Epithelial cell of proximal tubule (primary cell): ENCODE measurements at regions not wholly inside any gene's neighbourhood (a gene's known extent, or its start where the extent isn't known, plus 50 kb on each side); places are given as distances from the start of the nearest gene placed in this dataset.
A peak's percentile ranks its signal among the peaks of the same experiment; 100 is the strongest.

Experiments used
- DNase-seq: peaks from one replicate; pipeline ENCODE4 v3.0.0-alpha.2; 2011; ENCODE audit warnings: low read depth
- H3K4me3 ChIP-seq: 2 replicates; pipeline ENCODE4 v1.5.1; 2011; ENCODE audit warnings: low read depth, mild to moderate bottlenecking, low read length
- TF ChIP-seq, protein P1 (sequence below): conservative IDR thresholded peaks from 2 replicates; pipeline ENCODE4 v1.5.1; 2012; ENCODE audit warnings: low read depth, mild to moderate bottlenecking, low read length

DNA sequence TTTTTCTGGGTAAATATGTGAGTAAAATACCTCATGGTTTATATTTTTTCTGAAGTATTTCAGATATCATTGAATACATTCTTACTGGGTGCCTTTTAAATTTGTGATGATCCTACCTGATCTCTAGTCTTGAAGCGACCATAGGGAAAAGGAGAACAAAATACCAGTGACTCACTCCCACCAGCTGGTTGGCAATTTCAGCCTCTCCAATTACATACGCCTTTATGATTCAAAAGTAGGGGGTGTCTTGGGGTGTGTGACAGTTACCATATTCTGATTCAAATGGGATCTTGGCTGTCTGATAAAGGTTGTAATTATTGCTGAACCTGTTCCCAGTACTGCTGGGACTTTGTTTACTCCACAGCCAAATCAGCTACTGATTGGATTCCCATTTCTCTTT lies 175.9 kb upstream of the NXPH2 start:
- DNase-seq, result no peak
- H3K4me3 ChIP-seq, result no peak overlapping the region
- TF ChIP-seq, protein P1, sequence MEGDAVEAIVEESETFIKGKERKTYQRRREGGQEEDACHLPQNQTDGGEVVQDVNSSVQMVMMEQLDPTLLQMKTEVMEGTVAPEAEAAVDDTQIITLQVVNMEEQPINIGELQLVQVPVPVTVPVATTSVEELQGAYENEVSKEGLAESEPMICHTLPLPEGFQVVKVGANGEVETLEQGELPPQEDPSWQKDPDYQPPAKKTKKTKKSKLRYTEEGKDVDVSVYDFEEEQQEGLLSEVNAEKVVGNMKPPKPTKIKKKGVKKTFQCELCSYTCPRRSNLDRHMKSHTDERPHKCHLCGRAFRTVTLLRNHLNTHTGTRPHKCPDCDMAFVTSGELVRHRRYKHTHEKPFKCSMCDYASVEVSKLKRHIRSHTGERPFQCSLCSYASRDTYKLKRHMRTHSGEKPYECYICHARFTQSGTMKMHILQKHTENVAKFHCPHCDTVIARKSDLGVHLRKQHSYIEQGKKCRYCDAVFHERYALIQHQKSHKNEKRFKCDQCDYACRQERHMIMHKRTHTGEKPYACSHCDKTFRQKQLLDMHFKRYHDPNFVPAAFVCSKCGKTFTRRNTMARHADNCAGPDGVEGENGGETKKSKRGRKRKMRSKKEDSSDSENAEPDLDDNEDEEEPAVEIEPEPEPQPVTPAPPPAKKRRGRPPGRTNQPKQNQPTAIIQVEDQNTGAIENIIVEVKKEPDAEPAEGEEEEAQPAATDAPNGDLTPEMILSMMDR, result no peak

DNA sequence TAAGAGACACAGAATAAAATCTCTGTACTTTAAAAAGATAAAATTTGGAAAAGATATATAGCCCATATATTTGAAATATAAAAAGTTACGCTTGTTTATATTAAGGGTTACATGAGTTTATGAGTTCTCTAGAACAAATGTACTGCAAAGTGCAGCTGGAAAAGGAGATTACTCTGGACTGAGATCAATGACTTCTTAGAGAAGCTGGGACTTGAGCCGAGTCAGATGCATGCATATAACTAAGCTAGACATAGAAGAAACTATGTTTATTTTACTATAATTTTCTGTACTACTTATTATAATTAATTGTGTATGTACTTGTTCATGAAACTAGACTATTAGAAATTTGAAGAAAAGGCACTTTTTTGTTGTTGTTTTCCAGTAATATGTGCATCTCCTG lies 170.3 kb upstream of the NXPH2 start:
- no peak overlapping the region for H3K4me3 ChIP-seq
- TF ChIP-seq, protein P1, result no peak
- no peak for DNase-seq

DNA sequence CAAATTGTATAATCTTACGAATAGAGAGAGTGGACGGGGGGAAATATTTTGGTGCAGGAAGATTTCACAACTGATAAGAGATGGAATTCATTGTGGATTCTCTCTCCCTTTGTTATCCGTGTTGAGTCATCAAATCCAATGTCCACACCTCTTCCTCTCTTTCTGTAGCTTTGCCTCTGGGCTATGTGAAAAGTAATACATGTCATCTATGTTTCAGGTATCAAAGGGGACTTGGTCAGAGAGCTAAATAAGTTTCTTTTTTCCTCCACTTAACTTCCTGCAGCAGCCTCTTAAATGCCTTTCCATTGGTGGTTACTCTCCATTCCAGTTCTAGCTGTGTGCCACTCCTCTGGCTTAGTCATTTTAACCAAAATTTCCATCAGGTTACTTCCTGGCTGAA lies 169.3 kb upstream of the NXPH2 start:
- TF ChIP-seq, protein P1, result no peak
- DNase-seq, result no peak
- no peak overlapping the region for H3K4me3 ChIP-seq

DNA sequence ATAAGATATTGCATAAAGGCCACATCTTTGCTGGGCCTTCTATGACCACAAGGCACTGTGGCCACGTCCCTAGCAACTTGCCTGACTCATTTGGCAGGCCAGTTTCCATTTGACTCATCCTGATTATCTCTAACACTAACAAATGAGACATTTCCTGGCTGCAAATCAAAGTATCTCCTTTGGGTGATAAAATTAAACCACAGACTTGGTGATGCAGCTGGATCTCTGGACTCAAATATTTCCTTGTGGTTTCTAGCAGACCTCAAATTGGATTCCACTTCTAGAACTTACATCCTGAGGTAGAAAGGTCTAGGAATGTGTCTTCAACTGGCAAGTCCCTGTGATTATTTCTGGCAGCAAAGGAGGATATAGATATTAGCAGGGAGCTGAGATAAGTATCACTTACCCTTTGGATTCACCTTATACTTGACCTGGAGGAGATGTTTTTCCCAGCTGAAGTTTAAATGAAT lies 167.9 kb upstream of the NXPH2 start:
- TF ChIP-seq, protein P1, result no peak
- peak; percentile 96 for DNase-seq

DNA sequence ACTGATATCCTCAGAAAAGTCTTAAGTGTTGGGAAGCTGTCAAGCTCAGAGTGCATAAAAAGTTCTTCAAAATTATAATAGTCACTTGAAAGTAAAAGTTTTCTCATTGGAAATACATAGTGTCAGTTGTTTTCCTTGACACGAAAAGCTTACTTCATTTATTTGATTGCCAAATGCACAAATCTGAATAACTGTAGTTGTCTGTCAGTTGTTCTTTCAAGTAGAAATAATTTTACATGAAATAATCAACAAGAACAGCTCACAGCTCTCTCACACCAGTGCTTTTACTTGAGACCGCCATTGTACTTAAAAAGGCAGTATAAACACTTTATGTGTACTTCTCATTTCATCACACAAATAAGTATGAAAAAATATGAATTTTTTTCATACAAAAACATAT lies 163.3 kb upstream of the NXPH2 start:
- TF ChIP-seq, protein P1, result no peak
- no peak for DNase-seq
- no peak overlapping the region for H3K4me3 ChIP-seq

More for the DNA sequence above, 167.9 kb upstream of the NXPH2 start:
- H3K4me3 ChIP-seq, result no peak overlapping the region

DNA sequence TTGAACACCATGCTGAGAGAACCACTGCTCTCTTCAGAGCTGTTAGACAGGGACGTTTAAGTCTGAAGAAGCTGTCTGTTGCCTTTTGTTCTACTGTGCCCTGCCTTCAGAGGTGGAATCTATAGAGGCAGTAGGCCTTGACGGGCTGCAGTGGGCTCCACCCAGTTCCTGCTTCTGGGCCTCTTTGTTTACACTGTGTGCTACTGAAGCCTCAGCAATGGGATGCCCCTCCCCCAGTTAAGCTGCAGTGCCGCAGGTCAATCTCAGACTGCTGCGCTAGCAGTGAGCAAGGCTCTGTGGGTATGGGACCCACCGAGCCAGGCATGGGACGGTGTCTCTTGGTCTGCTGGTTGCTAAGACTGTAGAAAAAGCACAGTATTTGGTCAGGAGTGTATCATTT lies 162.3 kb upstream of the NXPH2 start:
- H3K4me3 ChIP-seq, result no peak overlapping the region
- TF ChIP-seq, protein P1, result no peak
- no peak for DNase-seq

DNA sequence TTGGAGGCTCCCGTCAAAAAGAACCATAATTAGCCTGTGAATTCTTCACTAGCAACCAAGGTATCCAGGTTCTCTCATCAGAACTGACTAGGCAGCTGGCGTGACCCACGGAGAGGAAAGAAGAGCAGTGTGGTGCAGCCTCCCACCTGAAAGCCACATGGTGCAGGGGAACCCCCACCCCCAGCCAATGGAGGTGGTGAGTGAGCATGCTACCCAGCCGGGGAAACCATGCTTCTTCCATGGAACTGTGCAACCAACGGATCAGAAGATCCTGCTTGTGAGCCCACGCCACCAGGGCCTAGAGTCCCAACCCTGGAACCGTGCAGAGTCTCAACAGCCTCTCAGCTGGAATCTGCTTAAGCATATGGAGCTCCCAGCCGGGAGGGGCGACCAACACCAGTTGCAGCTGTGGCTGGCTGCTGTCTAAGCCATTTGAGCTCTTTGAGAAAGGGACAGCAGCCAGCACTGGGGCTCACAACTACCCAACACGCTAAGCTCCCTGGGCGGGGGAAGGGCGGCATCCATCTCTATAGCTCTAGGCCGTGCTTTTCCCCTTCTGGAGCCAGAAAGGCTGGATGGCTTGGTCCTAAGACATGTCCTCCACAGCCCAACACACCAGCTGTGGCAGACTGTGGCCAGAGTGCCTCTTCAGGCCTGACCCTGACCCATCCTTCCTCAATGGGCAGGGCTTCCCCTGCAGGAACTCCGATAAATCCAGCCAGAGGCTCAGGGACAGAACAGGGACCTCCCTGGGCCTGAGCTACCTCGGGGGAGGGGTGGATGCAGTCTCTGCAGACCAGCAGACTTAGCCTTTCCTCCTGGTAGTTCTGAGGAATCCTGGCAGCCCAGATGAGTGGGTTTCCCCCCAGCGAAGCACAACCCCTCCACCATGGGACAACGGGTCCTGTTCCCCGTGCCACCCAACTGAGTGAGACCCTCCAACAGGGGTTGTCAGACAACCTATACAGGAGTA lies 151.4 kb upstream of the NXPH2 start:
- DNase-seq, result no peak
- H3K4me3 ChIP-seq, result no peak overlapping the region
- TF ChIP-seq, protein P1, result no peak
